Urinary bladder (tissue), 1 donor: ENCODE measurements at regions not wholly inside any gene's neighbourhood (a gene's known extent, or its start where the extent isn't known, plus 50 kb on each side); places are given as distances from the start of the nearest gene placed in this dataset. TPM values are rescaled to one million over a fixed set of nuclear protein-coding genes. Genes with fewer than 3 reads are reported as not detected.

Experiments
- small RNA-seq: library from RNA; depleted of rRNA; stranded (forward); fragments of <200 nt; gene quantifications from one replicate; pipeline ENCODE3, GENCODE V24; 2014

Small RNA genes lying in the stretch of these regions (small RNA-seq; reads per million reads assigned to genes)
- gene AC093534.1 (not detected), gene RNU7-34P (not detected)
